ENCODE measurements at regions not wholly inside any gene's neighbourhood (a gene's known extent, or its start where the extent isn't known, plus 50 kb on each side); places are given as distances from the start of the nearest gene placed in this dataset.

- H3K4me3 ChIP-seq = no peak overlapping the region
- peaks cover 0 to 5% (median 3%) of the 10 kb centered on the region in 6 donors for H3K4me1 ChIP-seq
- H3K9me3 ChIP-seq = no peaks in the 10 kb centered on the region
- H3K36me3 ChIP-seq = no peaks in the 10 kb centered on the region
- WGBS, 5 donors = 87 to 91% (median 90%) methylated on average over 24 to 28 of the region's 28 CpGs
- peak; percentile 87 for DNase-seq
- no peak overlapping the region for H3K27ac ChIP-seq
- intact Hi-C loops (cut with DNase I; ENCODE audit: low total_unique reads) = no loop called here
- peaks cover 0 to 19% (median 0%) of the 10 kb centered on the region in 7 donors for H3K27me3 ChIP-seq (replicated peaks in 1 of 7)
- TF ChIP-seq POLR2A (IDR thresholded peaks at IDR 0.05) (no peak), POLR2AphosphoS5 (IDR thresholded peaks at IDR 0.05) (no peak), CTCF (IDR thresholded peaks at IDR 0.05 in 8 of 11, conservative IDR thresholded peaks at IDR 0.05 in 3 of 11) (no peak)
Measured at GRCh38 chr15:20358066-20358778, 183.4 kb downstream of the GOLGA6L6 start.

GRCh38 chr15:20357481-20358065 is 184.0 kb downstream of the GOLGA6L6 start:
- TF ChIP-seq CTCF (IDR thresholded peaks at IDR 0.05 in 8 of 11, conservative IDR thresholded peaks at IDR 0.05 in 3 of 11) (no peak), POLR2A (IDR thresholded peaks at IDR 0.05) (no peak), POLR2AphosphoS5 (IDR thresholded peaks at IDR 0.05) (no peak)
- Histone ChIP-seq H3K4me1 (peaks cover 0 to 5% (median 3%) of the 10 kb centered on the region in 6 donors), H3K36me3 (no peaks in the 10 kb centered on the region), H3K4me3 (no peak overlapping the region), H3K27ac (no peak overlapping the region), H3K9me3 (no peaks in the 10 kb centered on the region), H3K27me3 (replicated peaks in 1 of 7) (peaks cover 0 to 19% (median 0%) of the 10 kb centered on the region in 7 donors)
- WGBS, 5 donors = 85 to 91% (median 89%) methylated on average over 14 to 17 of the region's 17 CpGs
- no peak for DNase-seq
- intact Hi-C loops (cut with DNase I; ENCODE audit: low total_unique reads) = no loop called here

DNA sequence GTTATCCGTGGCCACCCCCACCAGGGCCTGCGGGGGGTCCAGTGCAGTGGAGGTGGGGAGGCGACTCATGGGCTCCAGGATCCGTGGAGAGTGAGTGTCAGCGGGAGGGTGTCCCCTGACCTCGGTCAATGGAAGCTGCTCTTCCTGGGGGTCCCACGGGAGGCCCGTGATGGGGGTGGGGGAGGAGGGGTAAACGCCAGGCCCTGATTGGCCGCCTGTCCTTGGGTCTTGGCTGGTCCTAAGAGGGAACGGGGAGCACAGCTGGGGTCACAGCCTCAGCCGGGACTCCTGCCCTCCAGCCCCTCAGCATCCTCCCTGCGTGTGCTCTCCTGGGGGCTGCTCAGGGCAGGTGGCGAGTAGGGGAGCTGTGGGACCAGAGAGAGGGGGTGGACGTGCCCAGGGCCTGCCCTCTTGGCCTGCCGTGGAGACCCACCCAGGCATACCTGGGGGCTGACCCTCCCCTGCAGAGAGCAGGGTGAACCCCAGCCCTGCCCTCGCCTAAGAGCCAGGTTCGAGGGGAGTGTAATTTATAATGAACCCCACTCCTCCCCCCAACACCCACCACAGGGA is 184.6 kb downstream of the GOLGA6L6 start:
- no peaks in the 10 kb centered on the region for H3K9me3 ChIP-seq
- WGBS, 5 donors = 79 to 87% (median 81%) methylated on average over 18 of the region's 18 CpGs
- peaks cover 0 to 19% (median 0%) of the 10 kb centered on the region in 7 donors for H3K27me3 ChIP-seq (replicated peaks in 1 of 7)
- TF ChIP-seq CTCF (IDR thresholded peaks at IDR 0.05 in 8 of 11, conservative IDR thresholded peaks at IDR 0.05 in 3 of 11) = no peak
- no peak for TF ChIP-seq POLR2AphosphoS5 (IDR thresholded peaks at IDR 0.05)
- no peak for TF ChIP-seq POLR2A (IDR thresholded peaks at IDR 0.05)
- H3K36me3 ChIP-seq = no peaks in the 10 kb centered on the region
- H3K27ac ChIP-seq = no peak overlapping the region
- intact Hi-C loops (cut with DNase I; ENCODE audit: low total_unique reads) = no loop called here
- DNase-seq = peak; percentile 85
- H3K4me1 ChIP-seq = peaks cover 0 to 5% (median 3%) of the 10 kb centered on the region in 6 donors
- H3K4me3 ChIP-seq = no peak overlapping the region

DNA sequence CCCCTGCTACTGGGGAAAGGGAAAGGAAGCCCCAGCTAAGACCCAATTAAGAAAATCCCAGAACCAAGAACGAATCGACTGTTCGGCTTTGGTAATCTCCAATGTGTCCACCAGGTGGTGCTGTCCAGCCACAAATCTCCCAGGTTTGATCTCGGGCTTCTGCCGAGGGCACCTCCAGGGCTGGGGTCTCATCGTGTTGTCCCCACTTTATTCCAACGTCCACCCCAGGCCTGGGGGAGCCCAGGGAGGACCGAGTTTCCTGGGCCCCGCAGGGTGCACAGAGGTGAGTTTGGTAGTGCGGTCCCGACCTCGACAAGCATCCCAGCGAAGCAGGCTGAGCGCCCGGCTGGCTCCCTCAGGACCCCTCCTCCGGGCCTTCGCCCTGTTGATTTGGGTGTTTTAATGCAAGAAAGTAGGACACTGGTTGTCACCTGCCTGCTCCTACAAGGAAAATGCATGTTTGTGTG is 185.1 kb downstream of the GOLGA6L6 start:
- 51 to 65% (median 52%) methylated on average over 17 of the region's 17 CpGs for WGBS, 5 donors
- peak; percentile 89 for DNase-seq
- TF ChIP-seq CTCF (IDR thresholded peaks at IDR 0.05 in 8 of 11, conservative IDR thresholded peaks at IDR 0.05 in 3 of 11) = peak; percentile 67 to 90 (median 81)
- TF ChIP-seq POLR2AphosphoS5 (IDR thresholded peaks at IDR 0.05) = no peak
- TF ChIP-seq POLR2A (IDR thresholded peaks at IDR 0.05) = peak in 1 of 3 donors; percentile 4
- Histone ChIP-seq H3K4me1 (peaks cover 0 to 5% (median 3%) of the 10 kb centered on the region in 6 donors), H3K4me3 (no peak overlapping the region), H3K9me3 (no peaks in the 10 kb centered on the region), H3K27ac (no peak overlapping the region), H3K36me3 (no peaks in the 10 kb centered on the region), H3K27me3 (replicated peaks in 1 of 7) (peaks cover 0 to 19% (median 0%) of the 10 kb centered on the region in 7 donors)
- intact Hi-C loops (cut with DNase I; ENCODE audit: low total_unique reads) = no loop called here
